ENCODE measurements at regions not wholly inside any gene's neighbourhood (a gene's known extent, or its start where the extent isn't known, plus 50 kb on each side); places are given as distances from the start of the nearest gene placed in this dataset.

- H3K4me3 Mint-ChIP-seq, result no peak overlapping the region
- no peaks in the 10 kb centered on the region for H3K9me3 Mint-ChIP-seq
- ChIA-PET POLR2A (no interaction called here), CTCF (no interaction called here)
- ATAC-seq (no peak), DNase-seq (ENCODE audit: low spot score) (no peak)
- no peaks in the 10 kb centered on the region for H3K36me3 Mint-ChIP-seq
- H3K4me1 Mint-ChIP-seq, result peaks cover 17% of the 10 kb centered on the region
- H3K27ac Mint-ChIP-seq, result no peak overlapping the region
- no peaks in the 10 kb centered on the region for H3K27me3 Mint-ChIP-seq (ENCODE audit: low read depth)
- no peak for TF ChIP-seq E2F4 (CRISPR knock-in tag; IDR thresholded peaks at IDR 0.05; ENCODE audit: borderline replicate concordance, low read depth)
- TF ChIP-seq ATF1 (CRISPR knock-in tag; IDR thresholded peaks at IDR 0.05), result no peak
- TF ChIP-seq AR (CRISPR knock-in tag; IDR thresholded peaks at IDR 0.05), result no peak
- TF ChIP-seq NR1H2 (CRISPR knock-in tag; IDR thresholded peaks at IDR 0.05), result no peak
- TF ChIP-seq ZNF138 (CRISPR knock-in tag; conservative IDR thresholded peaks at IDR 0.05), result no peak
- no peak for TF ChIP-seq E2F5 (CRISPR knock-in tag; IDR thresholded peaks at IDR 0.05)
- TF ChIP-seq ZNF532 (CRISPR knock-in tag; IDR thresholded peaks at IDR 0.05; ENCODE audit: borderline replicate concordance), result no peak
- TF ChIP-seq SP1 (CRISPR knock-in tag; conservative IDR thresholded peaks at IDR 0.05), result no peak
Measured at GRCh38 chr13:40403509-40404241, 262.8 kb downstream of the FOXO1 start.

GRCh38 chr13:40404407-40404806 lies 262.0 kb downstream of the FOXO1 start:
- no peak overlapping the region for H3K4me3 Mint-ChIP-seq
- POLR2A ChIA-PET, result no interaction called here
- CTCF ChIA-PET, result no interaction called here
- H3K27me3 Mint-ChIP-seq (ENCODE audit: low read depth), result no peaks in the 10 kb centered on the region
- ATAC-seq, result no peak
- peaks cover 17% of the 10 kb centered on the region for H3K4me1 Mint-ChIP-seq
- DNase-seq (ENCODE audit: low spot score), result no peak
- no peaks in the 10 kb centered on the region for H3K9me3 Mint-ChIP-seq
- H3K36me3 Mint-ChIP-seq, result no peaks in the 10 kb centered on the region
- H3K27ac Mint-ChIP-seq, result no peak overlapping the region
- TF ChIP-seq ZSCAN18 (CRISPR knock-in tag; IDR thresholded peaks at IDR 0.05) (no peak), ESRRA (CRISPR knock-in tag; IDR thresholded peaks at IDR 0.05; ENCODE audit: borderline replicate concordance) (no peak), SP1 (CRISPR knock-in tag; conservative IDR thresholded peaks at IDR 0.05) (no peak), FOXP1 (CRISPR knock-in tag; IDR thresholded peaks at IDR 0.05; ENCODE audit: borderline replicate concordance) (no peak), FOXK1 (CRISPR knock-in tag; IDR thresholded peaks at IDR 0.05) (no peak), TP53 (CRISPR knock-in tag; IDR thresholded peaks at IDR 0.05) (no peak), IRF2 (CRISPR knock-in tag; IDR thresholded peaks at IDR 0.05; ENCODE audit: borderline replicate concordance, low read depth) (no peak), JUN (CRISPR knock-in tag; IDR thresholded peaks at IDR 0.05) (no peak), RORB (CRISPR knock-in tag; IDR thresholded peaks at IDR 0.05) (no peak), STAT6 (CRISPR knock-in tag; conservative IDR thresholded peaks at IDR 0.05; ENCODE audit: low read depth) (no peak), FOXP4 (CRISPR knock-in tag; IDR thresholded peaks at IDR 0.05) (no peak), ZNF671 (CRISPR knock-in tag; IDR thresholded peaks at IDR 0.05) (no peak)
